ENCODE measurements at regions not wholly inside any gene's neighbourhood (a gene's known extent, or its start where the extent isn't known, plus 50 kb on each side); places are given as distances from the start of the nearest gene placed in this dataset.

DNA sequence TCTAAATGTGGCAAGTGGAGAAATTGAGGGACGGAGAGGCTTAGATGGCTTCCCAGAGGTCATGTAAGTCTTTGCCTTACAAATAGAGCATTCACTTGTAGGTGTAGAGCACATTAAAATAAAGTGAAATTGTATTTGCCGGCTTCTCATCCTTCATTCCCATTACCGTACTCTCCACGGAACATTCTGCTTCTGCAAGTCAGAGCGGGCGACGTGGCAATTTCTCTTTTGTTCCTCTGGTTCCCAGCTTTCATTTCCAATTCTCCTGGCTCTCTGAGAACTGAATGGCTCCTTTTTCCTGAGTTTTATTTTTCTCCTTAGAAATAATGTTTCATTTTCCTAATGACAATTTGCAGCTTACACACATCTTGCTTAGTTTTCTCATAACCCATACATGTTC is 51.3 kb upstream of the PFKP start:
- intact Hi-C loops (cut with DNase I), result no loop called here
- H3K36me3 ChIP-seq (ENCODE audit: insufficient read depth in 1 of 2, low read depth in 1 of 2), result no peaks in the 10 kb centered on the region
- TF ChIP-seq, protein P1, sequence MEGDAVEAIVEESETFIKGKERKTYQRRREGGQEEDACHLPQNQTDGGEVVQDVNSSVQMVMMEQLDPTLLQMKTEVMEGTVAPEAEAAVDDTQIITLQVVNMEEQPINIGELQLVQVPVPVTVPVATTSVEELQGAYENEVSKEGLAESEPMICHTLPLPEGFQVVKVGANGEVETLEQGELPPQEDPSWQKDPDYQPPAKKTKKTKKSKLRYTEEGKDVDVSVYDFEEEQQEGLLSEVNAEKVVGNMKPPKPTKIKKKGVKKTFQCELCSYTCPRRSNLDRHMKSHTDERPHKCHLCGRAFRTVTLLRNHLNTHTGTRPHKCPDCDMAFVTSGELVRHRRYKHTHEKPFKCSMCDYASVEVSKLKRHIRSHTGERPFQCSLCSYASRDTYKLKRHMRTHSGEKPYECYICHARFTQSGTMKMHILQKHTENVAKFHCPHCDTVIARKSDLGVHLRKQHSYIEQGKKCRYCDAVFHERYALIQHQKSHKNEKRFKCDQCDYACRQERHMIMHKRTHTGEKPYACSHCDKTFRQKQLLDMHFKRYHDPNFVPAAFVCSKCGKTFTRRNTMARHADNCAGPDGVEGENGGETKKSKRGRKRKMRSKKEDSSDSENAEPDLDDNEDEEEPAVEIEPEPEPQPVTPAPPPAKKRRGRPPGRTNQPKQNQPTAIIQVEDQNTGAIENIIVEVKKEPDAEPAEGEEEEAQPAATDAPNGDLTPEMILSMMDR (IDR thresholded peaks at IDR 0.05), result no peak

DNA sequence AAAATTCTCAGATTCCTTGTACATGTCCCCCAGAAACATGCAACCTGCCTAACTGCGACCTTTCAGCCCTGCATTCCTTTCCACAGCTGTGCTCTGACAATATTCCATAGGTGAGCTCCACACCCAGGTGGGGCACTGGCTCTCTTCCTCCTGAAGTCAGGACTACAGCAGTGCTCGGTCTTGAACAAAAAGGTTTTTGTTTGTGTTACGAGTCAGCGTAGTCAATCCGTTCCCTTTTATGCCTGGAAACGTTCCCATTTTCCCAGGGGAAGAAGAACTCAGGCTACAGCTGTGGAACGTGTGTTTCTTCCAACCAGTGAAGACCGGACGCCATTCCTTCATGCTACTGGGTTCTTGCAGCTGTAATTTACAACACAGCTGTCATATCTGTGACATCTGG is 52.4 kb upstream of the PFKP start:
- ATAC-seq (no peak), DNase-seq (no peak)
- peaks cover 4% of the 10 kb centered on the region for H3K9me3 ChIP-seq
- intact Hi-C loops (cut with DNase I), result no loop called here
- no peak overlapping the region for H3K4me3 ChIP-seq
- no peak overlapping the region for H3K27ac ChIP-seq
- H3K27me3 ChIP-seq (ENCODE audit: insufficient read depth in 3 of 3, low read length in 2 of 3), result peaks cover 0 to 35% (median 5%) of the 10 kb centered on the region in 3 donors
- WGBS, 3 donors, result 11 to 14% (median 13%) methylated on average over 9 of the region's 9 CpGs
- no peaks in the 10 kb centered on the region for H3K36me3 ChIP-seq (ENCODE audit: insufficient read depth in 1 of 2, low read depth in 1 of 2)
- TF ChIP-seq, protein P1 (IDR thresholded peaks at IDR 0.05), result no peak
- H3K4me1 ChIP-seq, result no peaks in the 10 kb centered on the region

More for the DNA sequence above, 51.3 kb upstream of the PFKP start:
- Histone ChIP-seq H3K9me3 (peaks cover 4% of the 10 kb centered on the region), H3K27me3 (ENCODE audit: insufficient read depth in 3 of 3, low read length in 2 of 3) (peaks cover 0 to 39% (median 4%) of the 10 kb centered on the region in 3 donors), H3K4me1 (no peaks in the 10 kb centered on the region), H3K4me3 (no peak overlapping the region), H3K27ac (no peak overlapping the region)
- ATAC-seq (no peak), DNase-seq (no peak)
- WGBS, 3 donors, result 77 to 85% (median 83%) methylated on average over 7 of the region's 7 CpGs

DNA sequence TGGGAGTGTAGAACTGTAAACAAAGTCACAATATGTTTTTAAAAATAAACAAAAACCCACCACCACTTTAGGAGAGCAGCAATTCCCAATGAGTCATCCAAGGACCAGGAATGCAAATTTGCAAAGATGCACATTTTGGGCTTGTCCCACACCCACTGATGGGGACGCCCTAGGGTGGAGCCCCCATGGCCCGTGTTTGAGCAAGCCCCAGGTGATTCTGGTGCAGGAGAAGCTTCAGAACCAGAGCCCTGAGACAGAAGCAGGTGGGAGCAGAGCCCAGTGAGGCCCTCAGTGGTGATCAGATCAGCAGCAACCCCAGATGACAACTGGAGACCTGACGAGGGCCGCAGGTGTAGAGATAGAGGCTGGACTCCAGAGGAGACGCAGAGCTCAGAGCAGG is 55.1 kb upstream of the PFKP start:
- no peaks in the 10 kb centered on the region for H3K36me3 ChIP-seq (ENCODE audit: insufficient read depth in 1 of 2, low read depth in 1 of 2)
- DNase-seq (no peak), ATAC-seq (no peak)
- no peaks in the 10 kb centered on the region for H3K4me1 ChIP-seq
- no peak overlapping the region for H3K27ac ChIP-seq
- intact Hi-C loops (cut with DNase I), result no loop called here
- 80 to 83% (median 82%) methylated on average over 5 of the region's 5 CpGs for WGBS, 3 donors
- peaks cover 4% of the 10 kb centered on the region for H3K9me3 ChIP-seq
- TF ChIP-seq, protein P1 (IDR thresholded peaks at IDR 0.05), result no peak
- H3K4me3 ChIP-seq, result no peak overlapping the region
- H3K27me3 ChIP-seq (ENCODE audit: insufficient read depth in 3 of 3, low read length in 2 of 3), result peaks cover 0 to 39% (median 6%) of the 10 kb centered on the region in 3 donors

DNA sequence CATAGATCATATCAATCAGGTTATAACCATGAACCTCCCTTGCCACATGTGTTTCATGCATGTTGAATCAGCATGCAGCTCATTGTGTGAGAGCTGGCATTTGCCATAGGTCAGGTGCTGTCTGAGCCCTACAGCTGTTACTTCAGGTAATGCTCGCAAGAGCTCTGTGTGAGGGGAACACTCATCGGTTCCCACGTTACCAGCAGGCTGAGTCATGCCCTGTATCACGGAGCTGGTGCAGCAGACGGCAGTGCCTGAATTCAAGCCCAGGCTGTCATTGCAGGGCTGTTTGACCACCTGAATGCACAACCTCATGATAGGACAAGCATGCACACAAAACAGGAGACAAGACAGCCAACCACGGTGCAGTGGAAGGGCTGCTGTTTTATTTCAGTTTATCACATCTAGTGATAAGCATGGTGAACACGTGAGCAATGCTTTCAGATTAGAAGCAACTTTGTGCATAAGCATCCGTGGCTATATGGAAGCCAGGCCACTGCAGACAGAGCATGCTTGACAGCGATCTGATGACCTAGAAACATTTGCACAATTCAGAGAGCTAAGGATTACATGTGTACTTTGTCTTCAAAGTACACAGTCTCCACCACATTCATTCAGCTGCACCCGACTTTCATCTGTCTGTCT is 56.4 kb upstream of the PFKP start:
- WGBS, 3 donors, result 57 to 63% (median 61%) methylated on average over 10 of the region's 10 CpGs
- no peaks in the 10 kb centered on the region for H3K4me1 ChIP-seq
- H3K27ac ChIP-seq, result no peak overlapping the region
- peaks cover 4% of the 10 kb centered on the region for H3K9me3 ChIP-seq
- TF ChIP-seq, protein P1 (IDR thresholded peaks at IDR 0.05), result no peak
- intact Hi-C loops (cut with DNase I), result no loop called here
- H3K4me3 ChIP-seq, result no peak overlapping the region
- DNase-seq, result no peak
- no peaks in the 10 kb centered on the region for H3K36me3 ChIP-seq (ENCODE audit: insufficient read depth in 1 of 2, low read depth in 1 of 2)
- peaks cover 0 to 43% (median 6%) of the 10 kb centered on the region in 3 donors for H3K27me3 ChIP-seq (ENCODE audit: insufficient read depth in 3 of 3, low read length in 2 of 3)
- ATAC-seq, result no peak

DNA sequence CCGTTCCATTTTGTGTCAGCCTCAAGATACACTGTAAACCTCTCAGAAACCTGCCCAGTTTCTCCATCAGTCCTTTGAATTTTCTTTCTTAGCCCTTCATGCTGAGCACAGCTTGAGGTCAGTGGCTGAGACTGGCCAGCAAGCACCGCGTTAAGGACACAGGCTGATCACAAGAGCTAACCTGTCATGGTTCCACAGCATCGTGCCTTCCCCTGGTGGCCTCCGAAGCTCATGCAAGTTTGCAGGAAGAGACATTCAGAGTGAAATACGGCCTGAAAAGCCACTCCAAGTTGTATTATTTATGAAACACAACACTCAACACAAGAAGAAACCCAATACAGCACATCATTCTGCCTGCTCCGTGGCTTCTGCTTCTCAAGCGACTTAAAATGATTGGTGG is 57.0 kb upstream of the PFKP start:
- peaks cover 0 to 44% (median 6%) of the 10 kb centered on the region in 3 donors for H3K27me3 ChIP-seq (ENCODE audit: insufficient read depth in 3 of 3, low read length in 2 of 3)
- WGBS, 3 donors, result 49 to 62% (median 57%) methylated on average over 8 of the region's 8 CpGs
- H3K4me1 ChIP-seq, result no peaks in the 10 kb centered on the region
- H3K4me3 ChIP-seq, result no peak overlapping the region
- TF ChIP-seq, protein P1 (IDR thresholded peaks at IDR 0.05), result no peak
- intact Hi-C loops (cut with DNase I), result no loop called here
- ATAC-seq (no peak), DNase-seq (no peak)
- no peak overlapping the region for H3K27ac ChIP-seq
- peaks cover 4% of the 10 kb centered on the region for H3K9me3 ChIP-seq
- H3K36me3 ChIP-seq (ENCODE audit: insufficient read depth in 1 of 2, low read depth in 1 of 2), result no peaks in the 10 kb centered on the region
